ENCODE measurements at regions not wholly inside any gene's neighbourhood (a gene's known extent, or its start where the extent isn't known, plus 50 kb on each side); places are given as distances from the start of the nearest gene placed in this dataset.

DNA sequence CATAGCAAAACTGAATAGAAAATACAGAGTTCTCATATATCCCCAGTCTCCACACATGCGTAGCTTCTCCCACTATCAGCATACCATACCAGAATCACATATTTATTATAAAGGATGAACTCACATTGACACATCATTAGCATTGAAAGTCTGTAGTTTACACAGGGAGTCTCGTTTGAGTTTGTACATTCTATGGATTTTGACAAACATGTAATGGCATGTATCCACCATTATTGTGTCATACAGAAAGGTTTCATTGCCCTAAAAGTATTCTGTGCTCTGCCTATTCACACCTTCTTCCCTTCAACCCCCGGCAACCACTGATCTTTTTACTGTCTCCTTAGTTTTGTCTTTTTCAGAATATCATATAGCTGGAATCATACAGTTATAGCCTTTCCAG is 562.4 kb downstream of the KCTD8 start:
- no peaks in the 10 kb centered on the region for H3K9me3 ChIP-seq (replicated peaks; ENCODE audit: control insufficient read depth, insufficient read depth, low read length)
- RAD21 ChIA-PET (ENCODE audit: unreplicated experiment), result no interaction called here
- H2AFZ ChIP-seq (ENCODE audit: control insufficient read depth, low read depth, low read length), result no peak overlapping the region
- FAIRE-seq, result no peak
- intact Hi-C loops (cut with micrococcal nuclease; ENCODE audit: unreplicated experiment) (loop anchor here (10.0 kb wide), 1 partner anchor 751 kb away; no protein-coding TSS in a partner anchor), in situ Hi-C loops (cut with MboI) (no loop called here)
- DNase-seq (ENCODE audit: low read depth, low spot score), result no peak
- WGBS (ENCODE audit: insufficient coverage, insufficient replicate concordance, low lambda C conversion rate, missing lambda C conversion rate), result 31% methylated on average over 3 of the region's 3 CpGs
- CTCF ChIA-PET, result no interaction called here
- POLR2A ChIA-PET, result no interaction called here
- no peaks in the 10 kb centered on the region for H4K20me1 ChIP-seq (ENCODE audit: control insufficient read depth, insufficient read depth)
- no peaks in the 10 kb centered on the region for H3K36me3 ChIP-seq (ENCODE audit: control insufficient read depth in 2 of 2, insufficient read depth in 2 of 2, low read length in 1 of 2)
- SMC1A ChIA-PET (ENCODE audit: uncharacterized antibody, unreplicated experiment), result no interaction called here
- no peaks in the 10 kb centered on the region for H3K27me3 ChIP-seq (replicated peaks in 1 of 2; ENCODE audit: control insufficient read depth in 2 of 2, insufficient read depth in 2 of 2, low read length in 1 of 2)
- no peak overlapping the region for H3K4me3 ChIP-seq
- no peak overlapping the region for H3K4me2 ChIP-seq (ENCODE audit: control insufficient read depth, insufficient read depth)
- no TSS peak for BruUV-seq (replicated peaks)
- H3K27ac ChIP-seq (ENCODE audit: control insufficient read depth, insufficient read depth), result no peak overlapping the region
- no peak overlapping the region for H3K9ac ChIP-seq (ENCODE audit: control insufficient read depth, insufficient read depth, low read length)
- no peaks in the 10 kb centered on the region for H3K79me2 ChIP-seq (ENCODE audit: control insufficient read depth, insufficient read depth, low read length)
- no peaks in the 10 kb centered on the region for H3K4me1 ChIP-seq (ENCODE audit: control insufficient read depth, insufficient read depth, low read length)
- ATAC-seq, result no peak
- no peak for TF ChIP-seq ZBTB40 (IDR thresholded peaks at IDR 0.05; ENCODE audit: borderline replicate concordance)
- no peak for TF ChIP-seq FOXK2 (IDR thresholded peaks at IDR 0.05)
- TF ChIP-seq BHLHE40 (IDR thresholded peaks at IDR 0.05; ENCODE audit: borderline replicate concordance in 1 of 2, low read depth in 2 of 2, low read length in 1 of 2), result no peak
- TF ChIP-seq EZH2 (IDR thresholded peaks at IDR 0.05; ENCODE audit: borderline replicate concordance, control insufficient read depth, low read depth, low read length), result no peak
- TF ChIP-seq, protein P1, sequence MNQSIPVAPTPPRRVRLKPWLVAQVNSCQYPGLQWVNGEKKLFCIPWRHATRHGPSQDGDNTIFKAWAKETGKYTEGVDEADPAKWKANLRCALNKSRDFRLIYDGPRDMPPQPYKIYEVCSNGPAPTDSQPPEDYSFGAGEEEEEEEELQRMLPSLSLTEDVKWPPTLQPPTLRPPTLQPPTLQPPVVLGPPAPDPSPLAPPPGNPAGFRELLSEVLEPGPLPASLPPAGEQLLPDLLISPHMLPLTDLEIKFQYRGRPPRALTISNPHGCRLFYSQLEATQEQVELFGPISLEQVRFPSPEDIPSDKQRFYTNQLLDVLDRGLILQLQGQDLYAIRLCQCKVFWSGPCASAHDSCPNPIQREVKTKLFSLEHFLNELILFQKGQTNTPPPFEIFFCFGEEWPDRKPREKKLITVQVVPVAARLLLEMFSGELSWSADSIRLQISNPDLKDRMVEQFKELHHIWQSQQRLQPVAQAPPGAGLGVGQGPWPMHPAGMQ (IDR thresholded peaks at IDR 0.05; ENCODE audit: borderline replicate concordance), result no peak
- no peak for TF ChIP-seq CTCF (IDR thresholded peaks at IDR 0.05 in 2 of 3, conservative IDR thresholded peaks at IDR 0.05 in 1 of 3; ENCODE audit: control insufficient read depth in 2 of 3, extremely low read depth in 1 of 3, insufficient read depth in 1 of 3, low read depth in 3 of 3, low read length in 3 of 3)
- TF ChIP-seq RAD21 (IDR thresholded peaks at IDR 0.05; ENCODE audit: insufficient read depth, low read depth, low read length), result no peak
- TF ChIP-seq NR2F1 (conservative IDR thresholded peaks at IDR 0.05), result no peak
- TF ChIP-seq TCF12 (IDR thresholded peaks at IDR 0.05; ENCODE audit: low read depth, low read length), result no peak
- TF ChIP-seq ASH2L (IDR thresholded peaks at IDR 0.05; ENCODE audit: borderline replicate concordance, low read depth), result no peak
- TF ChIP-seq, protein P2, sequence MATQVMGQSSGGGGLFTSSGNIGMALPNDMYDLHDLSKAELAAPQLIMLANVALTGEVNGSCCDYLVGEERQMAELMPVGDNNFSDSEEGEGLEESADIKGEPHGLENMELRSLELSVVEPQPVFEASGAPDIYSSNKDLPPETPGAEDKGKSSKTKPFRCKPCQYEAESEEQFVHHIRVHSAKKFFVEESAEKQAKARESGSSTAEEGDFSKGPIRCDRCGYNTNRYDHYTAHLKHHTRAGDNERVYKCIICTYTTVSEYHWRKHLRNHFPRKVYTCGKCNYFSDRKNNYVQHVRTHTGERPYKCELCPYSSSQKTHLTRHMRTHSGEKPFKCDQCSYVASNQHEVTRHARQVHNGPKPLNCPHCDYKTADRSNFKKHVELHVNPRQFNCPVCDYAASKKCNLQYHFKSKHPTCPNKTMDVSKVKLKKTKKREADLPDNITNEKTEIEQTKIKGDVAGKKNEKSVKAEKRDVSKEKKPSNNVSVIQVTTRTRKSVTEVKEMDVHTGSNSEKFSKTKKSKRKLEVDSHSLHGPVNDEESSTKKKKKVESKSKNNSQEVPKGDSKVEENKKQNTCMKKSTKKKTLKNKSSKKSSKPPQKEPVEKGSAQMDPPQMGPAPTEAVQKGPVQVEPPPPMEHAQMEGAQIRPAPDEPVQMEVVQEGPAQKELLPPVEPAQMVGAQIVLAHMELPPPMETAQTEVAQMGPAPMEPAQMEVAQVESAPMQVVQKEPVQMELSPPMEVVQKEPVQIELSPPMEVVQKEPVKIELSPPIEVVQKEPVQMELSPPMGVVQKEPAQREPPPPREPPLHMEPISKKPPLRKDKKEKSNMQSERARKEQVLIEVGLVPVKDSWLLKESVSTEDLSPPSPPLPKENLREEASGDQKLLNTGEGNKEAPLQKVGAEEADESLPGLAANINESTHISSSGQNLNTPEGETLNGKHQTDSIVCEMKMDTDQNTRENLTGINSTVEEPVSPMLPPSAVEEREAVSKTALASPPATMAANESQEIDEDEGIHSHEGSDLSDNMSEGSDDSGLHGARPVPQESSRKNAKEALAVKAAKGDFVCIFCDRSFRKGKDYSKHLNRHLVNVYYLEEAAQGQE (IDR thresholded peaks at IDR 0.05; ENCODE audit: low read depth, low read length), result no peak
- TF ChIP-seq STAT1 (conservative IDR thresholded peaks at IDR 0.05), result no peak
- TF ChIP-seq ZNF217 (IDR thresholded peaks at IDR 0.05), result no peak
- TF ChIP-seq RUNX3 (IDR thresholded peaks at IDR 0.05; ENCODE audit: low read length), result no peak
- no peak for TF ChIP-seq IKZF1 (conservative IDR thresholded peaks at IDR 0.05)

All from GM12878 (cell line).